NB4 (cell line): ENCODE measurements at regions not wholly inside any gene's neighbourhood (a gene's known extent, or its start where the extent isn't known, plus 50 kb on each side); places are given as distances from the start of the nearest gene placed in this dataset.
"Not testable (repeated sequence)": the region's sequence is repeated elsewhere in the genome, so short reads cannot be mapped to it uniquely, and the experiment has no call there.

Experiments
- DNase-seq: peaks from one replicate; pipeline ENCODE4 v3.0.0; 2010; ENCODE audit warnings: low read depth
- H3K4me3 ChIP-seq: one replicate; pipeline ENCODE4 v1.5.1; 2011; ENCODE audit warnings: mild to moderate bottlenecking, low read depth, low read length, moderate library complexity
- MYC ChIP-seq: IDR thresholded peaks from 2 replicates; pipeline ENCODE4 v1.6.1; 2011; ENCODE audit warnings: low read depth, low read length
- POLR2A ChIP-seq: IDR thresholded peaks from 2 replicates; pipeline ENCODE4 v1.6.1; 2011; ENCODE audit warnings: mild to moderate bottlenecking; ENCODE audit not compliant: insufficient read length; ENCODE audit errors: extremely low read depth
- TF ChIP-seq, protein P1 (sequence below): IDR thresholded peaks from one replicate; pipeline ENCODE4 v1.5.1; 2012; ENCODE audit warnings: low read depth, low read length
- TF ChIP-seq, protein P2 (sequence below): IDR thresholded peaks from 2 replicates; pipeline ENCODE4 v1.6.1; 2011; ENCODE audit warnings: low read depth, low read length

GRCh38 chr1:73671530-73671929, 526.4 kb downstream of the LRRIQ3 start:
- H3K4me3 ChIP-seq = no peak overlapping the region
- TF ChIP-seq POLR2A (no peak), MYC (no peak)
- TF ChIP-seq, protein P1, sequence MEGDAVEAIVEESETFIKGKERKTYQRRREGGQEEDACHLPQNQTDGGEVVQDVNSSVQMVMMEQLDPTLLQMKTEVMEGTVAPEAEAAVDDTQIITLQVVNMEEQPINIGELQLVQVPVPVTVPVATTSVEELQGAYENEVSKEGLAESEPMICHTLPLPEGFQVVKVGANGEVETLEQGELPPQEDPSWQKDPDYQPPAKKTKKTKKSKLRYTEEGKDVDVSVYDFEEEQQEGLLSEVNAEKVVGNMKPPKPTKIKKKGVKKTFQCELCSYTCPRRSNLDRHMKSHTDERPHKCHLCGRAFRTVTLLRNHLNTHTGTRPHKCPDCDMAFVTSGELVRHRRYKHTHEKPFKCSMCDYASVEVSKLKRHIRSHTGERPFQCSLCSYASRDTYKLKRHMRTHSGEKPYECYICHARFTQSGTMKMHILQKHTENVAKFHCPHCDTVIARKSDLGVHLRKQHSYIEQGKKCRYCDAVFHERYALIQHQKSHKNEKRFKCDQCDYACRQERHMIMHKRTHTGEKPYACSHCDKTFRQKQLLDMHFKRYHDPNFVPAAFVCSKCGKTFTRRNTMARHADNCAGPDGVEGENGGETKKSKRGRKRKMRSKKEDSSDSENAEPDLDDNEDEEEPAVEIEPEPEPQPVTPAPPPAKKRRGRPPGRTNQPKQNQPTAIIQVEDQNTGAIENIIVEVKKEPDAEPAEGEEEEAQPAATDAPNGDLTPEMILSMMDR = no peak
- TF ChIP-seq, protein P2, sequence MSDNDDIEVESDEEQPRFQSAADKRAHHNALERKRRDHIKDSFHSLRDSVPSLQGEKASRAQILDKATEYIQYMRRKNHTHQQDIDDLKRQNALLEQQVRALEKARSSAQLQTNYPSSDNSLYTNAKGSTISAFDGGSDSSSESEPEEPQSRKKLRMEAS = no peak
- no peak for DNase-seq

DNA sequence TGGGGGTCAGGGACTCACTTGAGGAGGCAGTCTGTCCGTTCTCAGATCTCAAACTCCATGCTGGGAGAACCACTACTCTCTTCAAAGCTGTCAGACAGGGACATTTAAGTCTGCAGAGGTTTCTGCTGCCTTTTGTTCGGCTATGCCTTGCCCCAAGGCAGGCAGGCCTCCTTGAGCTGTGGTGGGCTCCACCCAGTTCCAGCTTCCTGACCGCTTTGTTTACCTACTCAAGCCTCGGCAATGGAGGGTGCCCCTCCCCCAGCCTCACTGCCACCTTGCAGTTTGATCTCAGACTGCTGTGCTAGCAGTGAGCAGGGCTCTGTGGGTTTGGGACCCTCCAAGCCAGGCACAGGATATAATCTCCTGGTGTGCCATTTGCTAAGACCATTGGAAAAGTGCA, 530.0 kb downstream of the LRRIQ3 start:
- not testable (repeated sequence) for DNase-seq, H3K4me3 ChIP-seq

DNA sequence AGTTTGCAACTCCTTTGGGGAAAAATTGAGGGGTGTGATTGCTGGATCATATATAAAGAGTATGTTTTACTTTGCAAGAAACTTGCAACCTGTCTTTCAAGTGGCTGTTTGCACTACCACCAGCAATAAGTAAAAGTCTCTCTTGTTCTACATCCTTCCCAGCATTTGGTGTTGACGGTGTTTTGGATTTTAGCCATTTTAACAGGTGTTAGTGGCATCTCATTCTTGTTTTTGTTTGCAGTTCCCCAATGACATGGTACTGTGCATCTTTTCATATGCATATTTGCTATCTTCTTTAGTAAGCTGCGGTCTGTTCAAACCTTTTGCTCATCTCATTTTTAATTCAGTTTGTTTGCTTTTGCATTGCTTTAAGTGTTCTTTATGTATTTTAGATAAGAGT, 535.5 kb downstream of the LRRIQ3 start:
- TF ChIP-seq, protein P2 = no peak
- no peak for TF ChIP-seq MYC
- TF ChIP-seq POLR2A = no peak
- TF ChIP-seq, protein P1 = no peak
- DNase-seq = no peak
- H3K4me3 ChIP-seq = no peak overlapping the region

- no peak overlapping the region for H3K4me3 ChIP-seq
- no peak for DNase-seq
- TF ChIP-seq, protein P2 = no peak
- TF ChIP-seq POLR2A (no peak), MYC (no peak)
- TF ChIP-seq, protein P1 = no peak
Measured at GRCh38 chr1:73659136-73659535, 538.8 kb downstream of the LRRIQ3 start.

DNA sequence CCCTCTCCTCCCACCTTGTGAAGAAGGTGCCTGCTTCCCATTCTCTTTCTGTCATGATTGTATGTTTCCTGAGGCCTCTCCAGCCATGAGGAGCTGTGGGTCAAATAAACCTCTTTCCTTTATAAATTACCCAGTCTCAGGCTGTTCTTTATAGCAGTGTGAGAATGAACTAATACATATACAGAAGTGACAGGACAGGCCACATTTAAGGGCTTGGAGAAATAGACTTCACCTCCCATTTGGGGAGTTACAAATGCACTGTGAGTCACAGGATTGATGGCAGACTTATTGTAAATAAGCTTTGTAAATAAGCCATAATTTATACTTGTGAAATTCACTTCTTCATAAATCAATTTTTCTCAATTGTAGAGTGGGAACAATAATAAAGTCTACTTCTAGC, 543.3 kb downstream of the LRRIQ3 start:
- no peak overlapping the region for H3K4me3 ChIP-seq
- no peak for DNase-seq
- TF ChIP-seq, protein P2 = no peak
- TF ChIP-seq, protein P1 = no peak
- TF ChIP-seq MYC (no peak), POLR2A (no peak)

- TF ChIP-seq POLR2A (no peak), MYC (no peak)
- TF ChIP-seq, protein P2 = no peak
- TF ChIP-seq, protein P1 = no peak
- no peak overlapping the region for H3K4me3 ChIP-seq
Measured at GRCh38 chr1:73644198-73644597, 553.8 kb downstream of the LRRIQ3 start.

More at GRCh38 chr1:73644198-73644597, 553.8 kb downstream of the LRRIQ3 start:
- DNase-seq = no peak
